Mononuclear cell (primary cell): ENCODE measurements at regions not wholly inside any gene's neighbourhood (a gene's known extent, or its start where the extent isn't known, plus 50 kb on each side); places are given as distances from the start of the nearest gene placed in this dataset.

Source experiments
- H3K27me3 ChIP-seq: 2 replicates; pipeline ENCODE4 v1.6.0; 2011; ENCODE audit warnings: low read length, control low read depth; ENCODE audit not compliant: insufficient read depth
- H3K4me1 ChIP-seq: 2 replicates; pipeline ENCODE4 v1.5.1; 2011; ENCODE audit warnings: mild to moderate bottlenecking, low read length, control low read depth; ENCODE audit not compliant: insufficient read depth
- H3K4me3 ChIP-seq: 2 replicates; pipeline ENCODE4 v1.5.1; 2011; ENCODE audit warnings: mild to moderate bottlenecking, low read length, moderate library complexity
- H3K9me3 ChIP-seq: 2 replicates; pipeline ENCODE4 v1.5.1; 2011; ENCODE audit warnings: low read depth, mild to moderate bottlenecking, control low read depth, low read length

DNA sequence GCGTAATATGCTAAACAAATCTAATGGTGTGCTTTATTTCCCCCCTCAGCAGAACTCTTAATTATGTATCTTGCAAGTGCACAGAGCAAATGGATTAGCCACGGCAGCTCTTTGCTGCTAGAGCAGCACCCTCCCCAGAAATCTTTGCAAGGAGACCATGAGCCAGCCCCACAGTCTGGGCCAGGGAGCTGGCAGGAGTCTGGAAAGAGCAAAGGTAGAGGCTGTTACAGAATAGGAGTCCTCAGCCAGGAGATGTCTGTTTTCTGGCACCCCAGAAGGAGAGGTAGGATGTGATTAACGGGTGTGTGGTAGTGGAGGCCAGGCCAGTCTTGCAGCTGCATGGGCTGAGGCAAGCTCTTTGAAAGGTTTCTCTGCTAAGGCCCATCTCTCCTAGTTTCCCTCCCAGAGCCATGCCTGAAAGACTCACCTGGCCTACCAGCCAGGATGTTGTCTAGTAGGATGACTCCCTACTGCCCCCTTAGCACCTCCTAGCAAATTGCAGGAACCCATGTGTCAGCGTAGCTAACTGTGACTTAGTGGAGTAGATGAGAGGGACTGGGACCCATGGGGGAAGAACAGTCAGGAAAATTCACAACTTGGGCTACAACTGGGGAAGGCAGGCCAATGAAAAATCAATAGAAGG is 557.2 kb downstream of the BUD13 start:
- no peak overlapping the region for H3K4me3 ChIP-seq
- no peaks in the 10 kb centered on the region for H3K27me3 ChIP-seq
- no peaks in the 10 kb centered on the region for H3K4me1 ChIP-seq
- H3K9me3 ChIP-seq = no peaks in the 10 kb centered on the region

GRCh38 chr11:116211147-116211546 is 561.6 kb downstream of the BUD13 start:
- Histone ChIP-seq H3K4me3 (no peak overlapping the region), H3K9me3 (no peaks in the 10 kb centered on the region), H3K27me3 (no peaks in the 10 kb centered on the region), H3K4me1 (no peaks in the 10 kb centered on the region)

GRCh38 chr11:116210663-116211062 is 562.1 kb downstream of the BUD13 start:
- H3K9me3 ChIP-seq = no peaks in the 10 kb centered on the region
- H3K4me3 ChIP-seq = no peak overlapping the region
- no peaks in the 10 kb centered on the region for H3K4me1 ChIP-seq

DNA sequence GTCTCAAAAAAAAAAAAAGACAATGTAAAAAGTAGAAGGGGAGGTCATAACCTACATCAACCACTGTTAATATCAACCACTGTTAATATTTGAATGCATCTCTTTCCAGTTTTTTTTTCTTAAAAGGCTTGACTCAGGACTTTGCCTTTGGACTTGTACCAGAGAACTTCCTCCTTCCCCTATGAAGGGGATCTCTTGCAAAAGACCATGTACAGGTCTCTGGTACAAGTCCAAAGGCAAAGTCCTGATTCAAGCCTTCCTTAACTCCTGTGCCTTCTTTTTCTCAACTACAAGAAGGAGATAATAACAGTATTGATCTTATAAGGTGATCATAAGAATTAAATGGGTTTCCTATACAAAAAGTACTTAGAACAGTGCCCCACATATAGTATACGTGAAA is 563.5 kb downstream of the BUD13 start:
- H3K4me1 ChIP-seq = no peaks in the 10 kb centered on the region
- H3K27me3 ChIP-seq = no peaks in the 10 kb centered on the region
- no peak overlapping the region for H3K4me3 ChIP-seq
- no peaks in the 10 kb centered on the region for H3K9me3 ChIP-seq

More at GRCh38 chr11:116210663-116211062, 562.1 kb downstream of the BUD13 start:
- H3K27me3 ChIP-seq = no peaks in the 10 kb centered on the region

- no peaks in the 10 kb centered on the region for H3K27me3 ChIP-seq
- H3K4me3 ChIP-seq = no peak overlapping the region
- no peaks in the 10 kb centered on the region for H3K4me1 ChIP-seq
- no peaks in the 10 kb centered on the region for H3K9me3 ChIP-seq
These were observed 565.2 kb downstream of the BUD13 start for GRCh38 chr11:116207421-116208141.

DNA sequence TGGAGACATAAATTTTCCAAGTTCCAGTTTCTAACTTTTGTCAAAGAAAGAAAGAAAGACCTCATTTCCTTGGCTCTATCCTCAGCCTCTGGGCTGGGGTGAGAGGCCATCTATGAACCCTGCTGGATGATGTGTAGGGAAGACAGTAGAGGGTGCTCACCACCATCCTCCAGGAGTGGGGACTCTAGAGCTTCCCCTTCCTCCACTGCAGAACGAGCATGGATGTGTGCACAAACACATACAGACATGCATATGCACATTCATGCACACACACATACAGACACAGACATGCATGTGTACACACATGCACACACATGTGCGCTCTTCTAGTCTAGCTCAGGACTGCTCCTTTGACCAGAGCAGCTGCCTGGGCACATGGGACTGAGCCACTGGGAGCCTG is 565.8 kb downstream of the BUD13 start:
- Histone ChIP-seq H3K4me3 (no peak overlapping the region), H3K4me1 (no peaks in the 10 kb centered on the region), H3K27me3 (no peaks in the 10 kb centered on the region), H3K9me3 (no peaks in the 10 kb centered on the region)

GRCh38 chr11:116202922-116203321 is 569.9 kb downstream of the BUD13 start:
- H3K27me3 ChIP-seq = no peaks in the 10 kb centered on the region
- H3K4me3 ChIP-seq = no peak overlapping the region
- H3K9me3 ChIP-seq = no peaks in the 10 kb centered on the region
- no peaks in the 10 kb centered on the region for H3K4me1 ChIP-seq

- H3K4me1 ChIP-seq = no peaks in the 10 kb centered on the region
These were observed 572.2 kb downstream of the BUD13 start for GRCh38 chr11:116200564-116200963.

DNA sequence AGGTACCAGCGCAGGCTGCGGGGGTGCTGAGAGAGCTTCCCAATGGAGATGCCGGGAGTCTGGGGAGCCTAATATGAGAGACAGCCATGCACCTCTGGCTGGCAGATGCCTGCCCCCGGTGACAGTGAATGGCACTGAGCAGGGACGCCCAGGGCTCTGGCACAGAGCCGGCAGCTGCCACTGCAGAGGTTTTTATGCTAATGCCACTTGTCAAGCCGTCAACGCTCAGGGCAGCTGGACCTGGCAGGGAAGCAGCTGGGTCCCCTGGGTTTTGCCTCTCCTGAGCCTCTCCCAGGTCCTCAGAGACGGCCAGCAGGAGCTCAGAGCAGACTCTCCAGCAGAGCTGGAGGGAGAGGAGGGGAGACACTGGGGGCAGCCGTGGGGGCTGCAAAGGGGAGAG is 573.6 kb downstream of the BUD13 start:
- no peaks in the 10 kb centered on the region for H3K9me3 ChIP-seq
- H3K4me3 ChIP-seq = no peak overlapping the region
- H3K27me3 ChIP-seq = peaks cover 3% of the 10 kb centered on the region
- no peaks in the 10 kb centered on the region for H3K4me1 ChIP-seq

More at GRCh38 chr11:116200564-116200963, 572.2 kb downstream of the BUD13 start:
- H3K9me3 ChIP-seq = no peaks in the 10 kb centered on the region
- H3K27me3 ChIP-seq = no peaks in the 10 kb centered on the region
- H3K4me3 ChIP-seq = no peak overlapping the region

GRCh38 chr11:116194156-116194904 is 578.5 kb downstream of the BUD13 start:
- H3K27me3 ChIP-seq = peaks cover 23% of the 10 kb centered on the region
- no peak overlapping the region for H3K4me3 ChIP-seq
- H3K9me3 ChIP-seq = no peaks in the 10 kb centered on the region
- no peaks in the 10 kb centered on the region for H3K4me1 ChIP-seq

DNA sequence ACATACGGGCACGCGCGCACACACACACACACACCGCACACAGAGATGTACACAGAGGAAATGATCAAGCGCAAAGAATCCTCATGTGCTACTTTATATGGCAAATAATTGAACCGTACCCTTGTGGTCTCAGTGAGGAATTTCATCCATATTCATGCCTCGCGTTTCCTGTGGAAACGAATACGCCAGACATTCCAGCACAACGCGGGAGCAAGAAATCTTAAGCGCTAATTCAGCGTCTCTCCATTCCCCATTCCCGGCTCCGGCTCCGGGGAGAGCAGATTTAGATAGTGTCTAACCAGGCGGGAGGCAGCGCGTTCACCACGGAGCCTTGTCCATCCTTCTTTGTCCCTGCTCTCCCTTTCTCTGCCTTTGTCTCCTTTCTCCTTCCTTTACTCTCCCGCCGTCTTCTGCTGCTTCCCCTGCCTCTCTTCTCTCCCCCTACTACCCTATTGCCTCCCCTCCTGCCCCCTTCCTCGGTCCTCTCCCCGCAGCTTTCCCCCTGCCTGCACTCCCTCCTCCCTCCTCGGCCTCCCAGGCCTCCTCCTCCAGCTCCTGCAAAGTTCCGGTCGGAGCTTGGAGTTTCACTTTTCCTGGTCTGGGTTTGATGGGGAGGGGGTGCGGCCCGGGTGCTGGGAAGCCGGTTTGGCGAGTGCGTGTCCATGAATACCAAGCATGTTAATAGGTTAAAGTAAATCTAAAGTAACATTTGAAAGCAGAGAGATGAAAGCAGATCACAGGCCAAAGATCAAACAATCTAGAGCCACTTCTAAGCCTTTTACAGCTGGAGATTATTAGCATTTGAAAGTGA is 579.3 kb downstream of the BUD13 start:
- Histone ChIP-seq H3K27me3 (peaks cover 23% of the 10 kb centered on the region), H3K4me1 (no peaks in the 10 kb centered on the region), H3K9me3 (no peaks in the 10 kb centered on the region), H3K4me3 (no peak overlapping the region)

- Histone ChIP-seq H3K4me3 (no peak overlapping the region), H3K9me3 (no peaks in the 10 kb centered on the region), H3K27me3 (peaks cover 23% of the 10 kb centered on the region), H3K4me1 (no peaks in the 10 kb centered on the region)
These were observed 580.1 kb downstream of the BUD13 start for GRCh38 chr11:116192509-116193210.

DNA sequence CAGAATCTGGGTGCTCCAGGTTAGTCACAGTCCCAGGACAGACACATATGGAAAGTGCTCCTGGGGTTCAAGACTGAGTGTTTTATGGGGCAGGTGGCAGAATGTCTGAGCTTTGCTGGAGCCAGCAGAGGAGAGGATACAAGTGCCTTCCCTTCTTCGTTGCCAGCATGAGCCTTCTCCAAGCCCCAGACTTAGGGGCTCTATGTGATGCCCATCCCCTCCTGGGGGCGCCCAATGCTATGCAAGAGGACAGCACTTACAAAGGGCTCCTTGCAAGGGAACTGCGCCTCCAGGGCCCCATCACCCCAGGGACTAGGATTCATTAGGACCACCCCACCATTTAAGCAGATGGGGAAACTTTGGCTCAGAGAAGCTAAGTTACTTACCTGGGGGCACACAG is 581.9 kb downstream of the BUD13 start:
- Histone ChIP-seq H3K4me3 (no peak overlapping the region), H3K9me3 (no peaks in the 10 kb centered on the region), H3K4me1 (no peaks in the 10 kb centered on the region), H3K27me3 (peaks cover 23% of the 10 kb centered on the region)

DNA sequence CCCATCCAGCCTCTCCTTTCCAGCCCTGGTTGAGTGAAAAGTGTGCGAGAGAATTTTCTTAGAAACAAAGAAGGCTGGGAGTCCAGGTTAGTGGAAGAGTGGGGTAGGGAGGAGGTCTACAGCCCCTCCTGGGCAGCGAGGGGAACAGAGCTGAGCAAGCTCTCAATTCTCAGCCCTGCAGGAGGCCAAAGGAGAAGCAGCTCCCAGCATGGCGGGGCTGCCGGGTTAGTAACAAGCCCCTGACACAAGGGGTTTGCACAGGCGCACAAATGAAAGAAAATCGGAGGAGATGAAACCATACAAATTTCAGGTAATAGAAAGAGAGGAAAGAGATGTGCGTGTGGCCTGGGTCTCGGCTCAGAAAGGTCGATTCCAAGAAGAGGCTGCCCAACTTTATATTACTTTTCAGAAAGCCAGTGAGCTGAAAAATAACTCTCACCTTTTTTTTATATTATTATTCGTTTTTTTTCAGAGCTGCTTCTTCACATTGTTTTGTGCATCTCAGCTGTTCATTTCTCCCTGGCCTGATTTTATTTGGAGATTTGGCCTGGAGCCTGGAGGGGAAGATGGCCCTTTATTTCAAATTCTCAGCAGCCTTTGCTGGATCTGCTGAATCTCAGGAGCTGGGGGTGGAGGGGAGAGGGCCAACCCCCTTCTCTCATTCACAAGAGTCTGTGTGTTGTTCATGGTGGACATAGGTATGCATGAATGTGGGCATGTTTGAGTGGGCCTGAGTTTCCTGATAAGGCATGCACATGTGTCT is 583.2 kb downstream of the BUD13 start:
- Histone ChIP-seq H3K27me3 (peaks cover 23% of the 10 kb centered on the region), H3K9me3 (no peaks in the 10 kb centered on the region), H3K4me1 (no peaks in the 10 kb centered on the region), H3K4me3 (no peak overlapping the region)
